H1 (cell line): ENCODE measurements at regions not wholly inside any gene's neighbourhood (a gene's known extent, or its start where the extent isn't known, plus 50 kb on each side); places are given as distances from the start of the nearest gene placed in this dataset.

Source experiments
- CTCF ChIA-PET: fragments of 300-600 bp; sonication (Branson Sonifier 250); formaldehyde crosslinking; loops from one replicate; lab custom pipeline; 2021; ENCODE audit not compliant: partially characterized antibody; lab: Charles Lee
- POLR2A ChIA-PET: fragments of 300-600 bp; sonication (Branson Sonifier 250); formaldehyde crosslinking; loops from one replicate; lab custom pipeline; 2021; ENCODE audit warnings: inconsistent platforms; ENCODE audit not compliant: partially characterized antibody; lab: Charles Lee
- DNase-seq, 2 experiments: peaks; one replicate each; pipeline versions ENCODE4 v3.0.0 to v3.0.0-alpha.2; 2010 to 2022; ENCODE audit warnings: low spot score in 2 of 2, low read depth in 1 of 2, mixed read lengths in 1 of 2
- FAIRE-seq: peaks from 2 replicates; lab custom pipeline; 2011; peaks lifted over from hg19 to GRCh38; lab: Jason Lieb, UNC
- H2AFZ ChIP-seq: 2 replicates; pipeline ENCODE4 v1.8.1; 2012; ENCODE audit warnings: low read length, inconsistent platforms
- H2AK5ac ChIP-seq: 2 replicates; pipeline ENCODE4 v1.6.1; 2013; ENCODE audit warnings: low read depth, low read length
- H2BK120ac ChIP-seq: replicated peaks from 2 replicates; pipeline ENCODE3; 2013; ENCODE audit warnings: low read depth, low read length, inconsistent platforms
- H2BK12ac ChIP-seq: 2 replicates; pipeline ENCODE4 v1.6.1; 2013; ENCODE audit warnings: low read depth, low read length
- H2BK15ac ChIP-seq: 2 replicates; pipeline ENCODE4 v1.6.1; 2013; ENCODE audit warnings: low read length
- H2BK20ac ChIP-seq: 2 replicates; pipeline ENCODE4 v1.6.1; 2013; ENCODE audit warnings: low read length
- H2BK5ac ChIP-seq: 2 replicates; pipeline ENCODE4 v1.6.1; 2013; ENCODE audit warnings: low read depth, low read length
- H3K14ac ChIP-seq: 2 replicates; pipeline ENCODE4 v1.6.1; 2013; ENCODE audit warnings: inconsistent platforms; ENCODE audit not compliant: insufficient read length
- H3K18ac ChIP-seq: 2 replicates; pipeline ENCODE4 v1.6.1; 2013; ENCODE audit warnings: low read length; ENCODE audit errors: extremely low read depth
- H3K23ac ChIP-seq: 2 replicates; pipeline ENCODE4 v1.6.1; 2013; ENCODE audit warnings: inconsistent platforms; ENCODE audit not compliant: insufficient read length
- H3K23me2 ChIP-seq: 2 replicates; pipeline ENCODE4 v1.6.1; 2013; ENCODE audit warnings: low read depth, low read length
- H3K27ac ChIP-seq: 2 replicates; pipeline ENCODE4 v1.6.1; 2011; ENCODE audit warnings: low read depth, low read length, inconsistent platforms
- H3K27me3 ChIP-seq, 4 experiments: replicated peaks in 1 of 4; 1 replicate in 1 of 4; 2 replicates in 3 of 4; pipeline versions ENCODE4 v1.6.1 to v1.8.1; 2011 to 2013; ENCODE audit warnings: low read length in 3 of 4, mild to moderate bottlenecking in 3 of 4, inconsistent platforms in 2 of 4, mixed read lengths in 2 of 4, moderate library complexity in 1 of 4; ENCODE audit not compliant: control insufficient read depth in 3 of 4, insufficient read depth in 3 of 4; ENCODE audit errors: extremely low read depth in 1 of 4
- H3K36me3 ChIP-seq, 4 experiments: 2 replicates each; pipeline versions ENCODE4 v1.6.1 to v1.8.1; 2011 to 2013; ENCODE audit warnings: mild to moderate bottlenecking in 4 of 4, low read length in 3 of 4, moderate library complexity in 2 of 4, control low read depth in 1 of 4, inconsistent platforms in 1 of 4; ENCODE audit not compliant: insufficient read depth in 4 of 4, control insufficient read depth in 2 of 4
- H3K4ac ChIP-seq: replicated peaks from 2 replicates; pipeline ENCODE3; 2013; ENCODE audit warnings: low read length, low read depth, mixed read lengths, inconsistent platforms; ENCODE audit not compliant: insufficient read length
- H3K4me1 ChIP-seq, 4 experiments: replicated peaks in 1 of 4; 1 replicate in 1 of 4; 2 replicates in 3 of 4; pipeline versions ENCODE4 v1.6.1 to v1.8.1; 2011 to 2013; ENCODE audit warnings: low read length in 3 of 4, inconsistent platforms in 2 of 4, mixed read lengths in 1 of 4; ENCODE audit not compliant: insufficient read depth in 4 of 4, control insufficient read depth in 3 of 4
- H3K4me2 ChIP-seq, 2 experiments: 2 replicates each; pipeline versions ENCODE4 v1.6.1 to v1.8.1; 2011 to 2013; ENCODE audit warnings: low read depth in 2 of 2, low read length in 2 of 2, control low read depth in 1 of 2, inconsistent platforms in 1 of 2, mild to moderate bottlenecking in 1 of 2; ENCODE audit not compliant: insufficient read depth in 1 of 2
- H3K4me3 ChIP-seq, 4 experiments: fragments of 200-600, 300-600 bp in 1 of 4; sonication (generic), shearing (Covaris generic), sonication (Bioruptor Twin) in 1 of 4; 2 replicates each; pipeline versions ENCODE4 v1.5.1 to v1.8.1; 2011 to 2016; ENCODE audit warnings: low read length in 4 of 4, low read depth in 3 of 4, control low read depth in 2 of 4, inconsistent platforms in 2 of 4, mild to moderate bottlenecking in 2 of 4, mixed read lengths in 1 of 4, moderate library complexity in 1 of 4; ENCODE audit not compliant: insufficient read depth in 2 of 4; ENCODE audit errors: extremely low read depth in 1 of 4
- H3K56ac ChIP-seq: replicated peaks from 2 replicates; pipeline ENCODE3; 2013; ENCODE audit warnings: low read depth, mild to moderate bottlenecking, mixed read lengths, low read length, inconsistent platforms; ENCODE audit not compliant: insufficient read length
- H3K79me1 ChIP-seq: 2 replicates; pipeline ENCODE4 v1.6.1; 2013; ENCODE audit warnings: low read depth, low read length, control low read depth
- H3K79me2 ChIP-seq, 2 experiments: 2 replicates each; pipeline versions ENCODE4 v1.6.1 to v1.8.1; 2012 to 2013; ENCODE audit warnings: low read length in 2 of 2, mild to moderate bottlenecking in 2 of 2, inconsistent platforms in 1 of 2; ENCODE audit not compliant: insufficient read depth in 2 of 2, control insufficient read depth in 1 of 2
- H3K9ac ChIP-seq, 4 experiments: replicated peaks in 1 of 4; 1 replicate in 1 of 4; 2 replicates in 3 of 4; pipeline versions ENCODE4 v1.6.1 to v1.8.1; 2011 to 2013; ENCODE audit warnings: low read depth in 3 of 4, low read length in 3 of 4, control low read depth in 2 of 4, mild to moderate bottlenecking in 2 of 4, moderate library complexity in 2 of 4, inconsistent platforms in 1 of 4; ENCODE audit errors: extremely low read depth in 1 of 4
- H3K9me3 ChIP-seq, 2 experiments: 2 replicates each; pipeline versions ENCODE4 v1.6.1 to v1.8.1; 2012 to 2013; ENCODE audit warnings: mild to moderate bottlenecking in 2 of 2, moderate library complexity in 2 of 2, control low read depth in 1 of 2, inconsistent platforms in 1 of 2, low read depth in 1 of 2, low read length in 1 of 2, mixed read lengths in 1 of 2; ENCODE audit not compliant: insufficient read depth in 2 of 2
- H4K20me1 ChIP-seq, 2 experiments: replicated peaks in 1 of 2; 2 replicates each; pipeline versions ENCODE3 to v1.8.1; 2011 to 2013; ENCODE audit warnings: inconsistent platforms in 2 of 2, low read length in 2 of 2, mild to moderate bottlenecking in 1 of 2; ENCODE audit not compliant: insufficient read depth in 2 of 2, control insufficient read depth in 1 of 2
- H4K5ac ChIP-seq: 2 replicates; pipeline ENCODE4 v1.6.1; 2013; ENCODE audit warnings: low read length, low read depth, mixed read lengths, inconsistent platforms; ENCODE audit not compliant: insufficient read length
- H4K8ac ChIP-seq: 2 replicates; pipeline ENCODE4 v1.8.0; 2013; ENCODE audit warnings: mild to moderate bottlenecking, moderate library complexity, low read length, inconsistent platforms; ENCODE audit not compliant: insufficient read depth; ENCODE audit errors: extremely low read depth
- H4K91ac ChIP-seq: replicated peaks from 2 replicates; pipeline ENCODE3; 2013; ENCODE audit warnings: low read length, mixed read lengths, inconsistent platforms; ENCODE audit not compliant: insufficient read length
- ATF2 ChIP-seq: IDR thresholded peaks from 2 replicates; pipeline ENCODE4 v1.6.1; 2012; ENCODE audit warnings: low read length, inconsistent platforms
- CBX8 ChIP-seq: fragments of 300-800, 300-1000 bp; sonication (generic); IDR thresholded peaks from 2 replicates; pipeline ENCODE4 v1.7.1; 2016; ENCODE audit warnings: low read depth, low read length, borderline replicate concordance
- CHD2 ChIP-seq: IDR thresholded peaks from 2 replicates; pipeline ENCODE4 v1.6.1; 2012; ENCODE audit warnings: low read length, improper control_type of control experiment
- E2F6 ChIP-seq: IDR thresholded peaks from 2 replicates; pipeline ENCODE4 v1.6.1; 2012; ENCODE audit warnings: inconsistent platforms
- EGR1 ChIP-seq: IDR thresholded peaks from 2 replicates; pipeline ENCODE4 v1.6.1; 2011; ENCODE audit warnings: low read depth, low read length, borderline replicate concordance
- GABPA ChIP-seq: IDR thresholded peaks from 2 replicates; pipeline ENCODE4 v1.6.1; 2011; ENCODE audit warnings: mild to moderate bottlenecking, low read length, moderate library complexity, borderline replicate concordance; ENCODE audit not compliant: insufficient read depth
- HDAC2 ChIP-seq, 2 experiments: fragments of 300-600 bp in 1 of 2; sonication (generic) in 1 of 2; IDR thresholded peaks; 2 replicates each; pipeline ENCODE4 v1.6.1; 2011 to 2012; ENCODE audit warnings: low read depth in 2 of 2, low read length in 2 of 2, mild to moderate bottlenecking in 2 of 2, moderate library complexity in 2 of 2, borderline replicate concordance in 1 of 2, inconsistent platforms in 1 of 2
- KDM1A ChIP-seq: fragments of 200-600, 300-600 bp; sonication (generic); IDR thresholded peaks from 2 replicates; pipeline ENCODE4 v1.7.1; 2016; ENCODE audit warnings: mild to moderate bottlenecking, low read length, borderline replicate concordance
- SIX5 ChIP-seq: IDR thresholded peaks from 2 replicates; pipeline ENCODE4 v1.6.1; 2011; ENCODE audit warnings: mild to moderate bottlenecking, low read depth, low read length
- TAF7 ChIP-seq: optimal IDR thresholded peaks from 2 replicates; pipeline ENCODE3; 2011; ENCODE audit warnings: low read depth, mild to moderate bottlenecking, inconsistent platforms, low read length, moderate library complexity, borderline replicate concordance
- WGBS, 2 experiments: shearing (Covaris generic) in 1 of 2; methylation state at CpG; one replicate each; pipeline versions ENCODE4 v1.1.6 to v1.1.7; 2013 to 2015; ENCODE audit warnings: low lambda C conversion rate in 2 of 2, mixed read lengths in 2 of 2, inconsistent platforms in 1 of 2, low coverage in 1 of 2, missing lambda C conversion rate in 1 of 2; ENCODE audit not compliant: insufficient replicate concordance in 2 of 2, insufficient coverage in 1 of 2, insufficient read length in 1 of 2; ENCODE audit errors: extremely low coverage in 1 of 2, missing lambda C conversion rate in 1 of 2; 5-methylcytosine and 5-hydroxymethylcytosine counted together

GRCh38 chr4:100790836-100791615 lies 273.2 kb upstream of the EMCN start:
- H3K14ac ChIP-seq = no peak overlapping the region
- no peak overlapping the region for H2BK5ac ChIP-seq
- H2BK20ac ChIP-seq = no peak overlapping the region
- H3K4me3 ChIP-seq = no peak overlapping the region
- H3K36me3 ChIP-seq = no peaks in the 10 kb centered on the region; a peak in 1 of 8 replicates
- H4K8ac ChIP-seq = no peak overlapping the region
- no peaks in the 10 kb centered on the region for H3K79me1 ChIP-seq
- H4K5ac ChIP-seq = no peak overlapping the region
- no peak overlapping the region for H2AK5ac ChIP-seq
- H3K27ac ChIP-seq = no peak overlapping the region
- no peaks in the 10 kb centered on the region for H3K27me3 ChIP-seq
- no peak overlapping the region; the same call in 1 of the 2 replicates for H3K18ac ChIP-seq
- H2BK120ac ChIP-seq = no peak overlapping the region
- ChIA-PET POLR2A (no interaction called here), CTCF (interaction anchor here (1.1 to 1.5 kb wide), 3 partner anchors 13 to 27 kb away, joined by 3 to 4 read pairs (median 3); no protein-coding TSS in a partner anchor)
- WGBS, 2 experiments = 81% methylated on average over 9 of the region's 9 CpGs; no CpG with 5 or more reads in 1 of the 2 experiments
- no peak overlapping the region for H2AFZ ChIP-seq
- FAIRE-seq (peak; percentile 19), DNase-seq (no peak)
- H3K23ac ChIP-seq = no peak overlapping the region
- peaks cover 0 to 15% (median 6%) of the 10 kb centered on the region in 4 experiments; a peak in 2 of 7 replicates for H3K4me1 ChIP-seq
- H3K9ac ChIP-seq = no peak overlapping the region
- no peak overlapping the region for H2BK15ac ChIP-seq
- H3K56ac ChIP-seq = no peak overlapping the region
- no peak overlapping the region for H3K4me2 ChIP-seq
- no peak overlapping the region for H3K4ac ChIP-seq
- no peaks in the 10 kb centered on the region for H3K23me2 ChIP-seq
- H3K9me3 ChIP-seq = no peaks in the 10 kb centered on the region
- H2BK12ac ChIP-seq = no peak overlapping the region
- no peaks in the 10 kb centered on the region for H4K20me1 ChIP-seq
- no peak overlapping the region for H4K91ac ChIP-seq
- H3K79me2 ChIP-seq = no peaks in the 10 kb centered on the region
- TF ChIP-seq CBX8 = no peak
- TF ChIP-seq TAF7 = no peak
- no peak for TF ChIP-seq HDAC2 (IDR thresholded peaks at IDR 0.05; ENCODE audit: borderline replicate concordance in 1 of 2, low read depth in 2 of 2, low read length in 2 of 2)
- TF ChIP-seq KDM1A = no peak
- no peak for TF ChIP-seq CHD2
- no peak for TF ChIP-seq ATF2
- no peak for TF ChIP-seq E2F6
- no peak for TF ChIP-seq EGR1
- TF ChIP-seq SIX5 = no peak
- TF ChIP-seq GABPA = no peak
